T-helper 2 cell treated with Interferon-gamma antibody and Interleukin-4, amounts not matched to agents 5 μg/mL and 100 μg/mL, for 36 hours (primary cell): ENCODE measurements at regions not wholly inside any gene's neighbourhood (a gene's known extent, or its start where the extent isn't known, plus 50 kb on each side); places are given as distances from the start of the nearest gene placed in this dataset.
"Not testable (repeated sequence)": the region's sequence is repeated elsewhere in the genome, so short reads cannot be mapped to it uniquely, and the experiment has no call there.

Source experiments
- DNase-seq: peaks from one replicate; pipeline ENCODE4 v3.0.0; 2021; ENCODE audit warnings: low spot score
- H3K27ac Mint-ChIP-seq: one replicate; pipeline ENCODE4 v1.8.0; 2021; ENCODE audit warnings: mild to moderate bottlenecking, mixed read lengths
- H3K27me3 Mint-ChIP-seq: one replicate; pipeline ENCODE4 v1.8.0; 2021; ENCODE audit warnings: low read depth, mixed read lengths
- H3K36me3 Mint-ChIP-seq: one replicate; pipeline ENCODE4 v1.8.0; 2021; ENCODE audit warnings: low read depth, mixed read lengths
- H3K4me1 Mint-ChIP-seq: one replicate; pipeline ENCODE4 v1.8.0; 2021; ENCODE audit warnings: low read depth, mixed read lengths
- H3K4me3 Mint-ChIP-seq: one replicate; pipeline ENCODE4 v1.8.0; 2022; ENCODE audit warnings: mild to moderate bottlenecking, moderate library complexity, mixed read lengths
- H3K9me3 Mint-ChIP-seq: one replicate; pipeline ENCODE4 v1.8.0; 2021; ENCODE audit warnings: mixed read lengths

- Mint-ChIP-seq H3K36me3 (no peaks in the 10 kb centered on the region), H3K27ac (no peak overlapping the region), H3K27me3 (peaks cover 12% of the 10 kb centered on the region)
Observed at GRCh38 chr1:20411196-20411980, 74.6 kb downstream of the CAMK2N1 start.

GRCh38 chr1:20410503-20410902 is 75.5 kb downstream of the CAMK2N1 start:
- no peaks in the 10 kb centered on the region for H3K9me3 Mint-ChIP-seq
- no peak overlapping the region for H3K4me3 Mint-ChIP-seq
- no peaks in the 10 kb centered on the region for H3K4me1 Mint-ChIP-seq
- DNase-seq: no peak
- H3K36me3 Mint-ChIP-seq: no peaks in the 10 kb centered on the region
- H3K27ac Mint-ChIP-seq: no peak overlapping the region
- peaks cover 19% of the 10 kb centered on the region for H3K27me3 Mint-ChIP-seq

More at GRCh38 chr1:20411196-20411980, 74.6 kb downstream of the CAMK2N1 start:
- DNase-seq: no peak
- no peaks in the 10 kb centered on the region for H3K4me1 Mint-ChIP-seq
- no peak overlapping the region for H3K4me3 Mint-ChIP-seq
- no peaks in the 10 kb centered on the region for H3K9me3 Mint-ChIP-seq

- Mint-ChIP-seq H3K36me3 (no peaks in the 10 kb centered on the region), H3K4me3 (no peak overlapping the region), H3K27ac (no peak overlapping the region), H3K4me1 (no peaks in the 10 kb centered on the region), H3K27me3 (peaks cover 23% of the 10 kb centered on the region), H3K9me3 (no peaks in the 10 kb centered on the region)
- DNase-seq: no peak
Observed at GRCh38 chr1:20409971-20410370, 76.0 kb downstream of the CAMK2N1 start.

GRCh38 chr1:20409012-20409411 is 77.0 kb downstream of the CAMK2N1 start:
- H3K27me3 Mint-ChIP-seq: peaks cover 30% of the 10 kb centered on the region
- no peak overlapping the region for H3K4me3 Mint-ChIP-seq
- no peaks in the 10 kb centered on the region for H3K36me3 Mint-ChIP-seq
- H3K9me3 Mint-ChIP-seq: no peaks in the 10 kb centered on the region
- H3K4me1 Mint-ChIP-seq: no peaks in the 10 kb centered on the region
- no peak for DNase-seq
- no peak overlapping the region for H3K27ac Mint-ChIP-seq

GRCh38 chr1:20408133-20408650 is 77.8 kb downstream of the CAMK2N1 start:
- not testable (repeated sequence) for H3K36me3 Mint-ChIP-seq, H3K4me1 Mint-ChIP-seq, H3K4me3 Mint-ChIP-seq, H3K9me3 Mint-ChIP-seq, H3K27ac Mint-ChIP-seq, DNase-seq
- peaks cover 34% of the 10 kb centered on the region for H3K27me3 Mint-ChIP-seq

- DNase-seq: no peak
- Mint-ChIP-seq H3K27me3 (peaks cover 43% of the 10 kb centered on the region), H3K36me3 (no peaks in the 10 kb centered on the region), H3K9me3 (no peaks in the 10 kb centered on the region), H3K4me3 (no peak overlapping the region), H3K4me1 (no peaks in the 10 kb centered on the region), H3K27ac (no peak overlapping the region)
Observed at GRCh38 chr1:20405893-20406604, 80.0 kb downstream of the CAMK2N1 start.

- no peaks in the 10 kb centered on the region for H3K36me3 Mint-ChIP-seq
- H3K27me3 Mint-ChIP-seq: peaks cover 43% of the 10 kb centered on the region
- no peak overlapping the region for H3K27ac Mint-ChIP-seq
- no peaks in the 10 kb centered on the region for H3K4me1 Mint-ChIP-seq
- no peaks in the 10 kb centered on the region for H3K9me3 Mint-ChIP-seq
- no peak overlapping the region for H3K4me3 Mint-ChIP-seq
- DNase-seq: no peak
Observed at GRCh38 chr1:20405051-20405754, 80.8 kb downstream of the CAMK2N1 start.
